AG04449 (cell line): ENCODE measurements at regions not wholly inside any gene's neighbourhood (a gene's known extent, or its start where the extent isn't known, plus 50 kb on each side); places are given as distances from the start of the nearest gene placed in this dataset.

ENCODE experiments used
- CTCF ChIA-PET: fragments of 350-600 bp; formaldehyde crosslinking; extraction: SDS; loops from one replicate; lab custom pipeline; 2021; ENCODE audit warnings: antibody characterized with exemption; lab: Yijun Ruan, JAX
- POLR2A ChIA-PET: fragments of 400-600, 350-600 bp; formaldehyde crosslinking; extraction: SDS; loops from one replicate; lab custom pipeline; 2020; ENCODE audit warnings: antibody characterized with exemption, inconsistent platforms; lab: Yijun Ruan, JAX
- DNase-seq: peaks from one replicate; pipeline ENCODE4 v3.0.0-alpha.2; 2010; ENCODE audit warnings: low read depth, low spot score
- H3K4me3 ChIP-seq: 2 replicates; pipeline ENCODE4 v1.5.1; 2011; ENCODE audit warnings: low read depth, mild to moderate bottlenecking, control low read depth, low read length
- CTCF ChIP-seq: IDR thresholded peaks from one replicate; pipeline ENCODE4 v1.5.1; 2011; ENCODE audit warnings: mild to moderate bottlenecking, moderate library complexity, low read length, control low read depth, inconsistent platforms; ENCODE audit not compliant: insufficient read depth; ENCODE audit errors: missing control alignments

GRCh38 chr9:28883234-28883633 lies 1310.0 kb upstream of the C9orf72 start:
- ChIA-PET POLR2A (no interaction called here), CTCF (no interaction called here)
- no peak overlapping the region for H3K4me3 ChIP-seq
- no peak for DNase-seq
- TF ChIP-seq CTCF = no peak

- H3K4me3 ChIP-seq = no peak overlapping the region
- no peak for DNase-seq
- CTCF ChIA-PET = no interaction called here
- TF ChIP-seq CTCF = no peak
- POLR2A ChIA-PET = no interaction called here
Measured at GRCh38 chr9:28887188-28887884, 1314.1 kb upstream of the C9orf72 start.

GRCh38 chr9:28888806-28889205 lies 1315.5 kb upstream of the C9orf72 start:
- H3K4me3 ChIP-seq = no peak overlapping the region
- no peak for TF ChIP-seq CTCF
- ChIA-PET CTCF (no interaction called here), POLR2A (no interaction called here)
- DNase-seq = no peak

GRCh38 chr9:28892538-28892937 lies 1319.3 kb upstream of the C9orf72 start:
- no peak overlapping the region for H3K4me3 ChIP-seq
- ChIA-PET CTCF (no interaction called here), POLR2A (no interaction called here)
- no peak for DNase-seq
- no peak for TF ChIP-seq CTCF

GRCh38 chr9:28899267-28899666 lies 1326.0 kb upstream of the C9orf72 start:
- ChIA-PET POLR2A (no interaction called here), CTCF (no interaction called here)
- TF ChIP-seq CTCF = no peak
- no peak for DNase-seq
- no peak overlapping the region for H3K4me3 ChIP-seq

- CTCF ChIA-PET = no interaction called here
- POLR2A ChIA-PET = no interaction called here
- TF ChIP-seq CTCF = no peak
- H3K4me3 ChIP-seq = no peak overlapping the region
- no peak for DNase-seq
Measured at GRCh38 chr9:28899926-28900325, 1326.6 kb upstream of the C9orf72 start.
